Trophoblast cell (in vitro differentiated cells and primary cell): ENCODE measurements at regions not wholly inside any gene's neighbourhood (a gene's known extent, or its start where the extent isn't known, plus 50 kb on each side); places are given as distances from the start of the nearest gene placed in this dataset.

Experiments used
- DNase-seq, 2 donors: peaks; one replicate each; pipeline ENCODE4 v3.0.0-alpha.2; 2016
- H2AFZ ChIP-seq: 2 replicates; pipeline ENCODE4 v1.6.1; 2013; ENCODE audit warnings: low read length, moderate library complexity, mild to moderate bottlenecking; ENCODE audit not compliant: insufficient read depth, poor library complexity
- H2AK5ac ChIP-seq: 2 replicates; pipeline ENCODE4 v1.6.1; 2013; ENCODE audit warnings: mild to moderate bottlenecking, low read length
- H2BK120ac ChIP-seq: 2 replicates; pipeline ENCODE4 v1.6.1; 2013; ENCODE audit warnings: low read length, mild to moderate bottlenecking, moderate library complexity; ENCODE audit not compliant: insufficient read depth, poor library complexity
- H2BK12ac ChIP-seq: 2 replicates; pipeline ENCODE4 v1.6.1; 2013; ENCODE audit warnings: mild to moderate bottlenecking, low read length, moderate library complexity
- H2BK5ac ChIP-seq: 2 replicates; pipeline ENCODE4 v1.6.1; 2013; ENCODE audit warnings: low read length, low read depth, moderate library complexity, mild to moderate bottlenecking; ENCODE audit not compliant: poor library complexity
- H3K14ac ChIP-seq: 2 replicates; pipeline ENCODE4 v1.6.1; 2013; ENCODE audit warnings: mild to moderate bottlenecking, low read length
- H3K18ac ChIP-seq: 2 replicates; pipeline ENCODE4 v1.6.1; 2013; ENCODE audit warnings: mild to moderate bottlenecking, low read length
- H3K23ac ChIP-seq: 2 replicates; pipeline ENCODE4 v1.6.1; 2013; ENCODE audit warnings: low read length
- H3K27ac ChIP-seq: 2 replicates; pipeline ENCODE4 v1.5.1; 2013; ENCODE audit warnings: low read depth, mild to moderate bottlenecking, inconsistent platforms, low read length, moderate library complexity
- H3K27me3 ChIP-seq: 2 replicates; pipeline ENCODE4 v1.6.1; 2013; ENCODE audit warnings: inconsistent platforms, mild to moderate bottlenecking, low read length, moderate library complexity; ENCODE audit not compliant: insufficient read depth
- H3K36me3 ChIP-seq, 2 experiments: 1 replicate in 1 of 2; 2 replicates in 1 of 2; pipeline ENCODE4 v1.6.1; 2013; ENCODE audit warnings: low read length in 2 of 2, mild to moderate bottlenecking in 2 of 2, moderate library complexity in 1 of 2; ENCODE audit not compliant: insufficient read depth in 2 of 2, control insufficient read depth in 1 of 2
- H3K4ac ChIP-seq: 2 replicates; pipeline ENCODE4 v1.6.1; 2013; ENCODE audit warnings: low read depth, mild to moderate bottlenecking, low read length, moderate library complexity
- H3K4me1 ChIP-seq, 2 experiments: 1 replicate in 1 of 2; 2 replicates in 1 of 2; pipeline ENCODE4 v1.6.1; 2013; ENCODE audit warnings: low read length in 2 of 2, mild to moderate bottlenecking in 2 of 2, moderate library complexity in 1 of 2; ENCODE audit not compliant: insufficient read depth in 2 of 2, control insufficient read depth in 1 of 2
- H3K4me2 ChIP-seq: 2 replicates; pipeline ENCODE4 v1.6.1; 2013; ENCODE audit warnings: inconsistent platforms, mild to moderate bottlenecking, low read length, moderate library complexity
- H3K4me3 ChIP-seq: 2 replicates; pipeline ENCODE4 v1.5.1; 2013; ENCODE audit warnings: mild to moderate bottlenecking, low read depth, low read length, inconsistent platforms
- H3K79me1 ChIP-seq: one replicate; pipeline ENCODE4 v1.6.1; 2013; ENCODE audit warnings: low read length
- H3K79me2 ChIP-seq: 2 replicates; pipeline ENCODE4 v1.6.1; 2013; ENCODE audit warnings: low read length, mild to moderate bottlenecking; ENCODE audit not compliant: control insufficient read depth, insufficient read depth, poor library complexity
- H3K9ac ChIP-seq: 2 replicates; pipeline ENCODE4 v1.6.1; 2013; ENCODE audit warnings: mild to moderate bottlenecking, low read length
- H3K9me3 ChIP-seq: 2 replicates; pipeline ENCODE4 v1.6.1; 2013; ENCODE audit warnings: low read depth, mild to moderate bottlenecking, control low read depth, inconsistent platforms, low read length; ENCODE audit not compliant: insufficient read depth
- H4K12ac ChIP-seq: 2 replicates; pipeline ENCODE4 v1.6.1; 2013; ENCODE audit warnings: low read depth, mild to moderate bottlenecking, low read length, moderate library complexity
- H4K8ac ChIP-seq: 2 replicates; pipeline ENCODE4 v1.6.1; 2013; ENCODE audit warnings: low read depth, mild to moderate bottlenecking, low read length, moderate library complexity
- H4K91ac ChIP-seq: one replicate; pipeline ENCODE4 v1.6.1; 2013; ENCODE audit warnings: low read depth, mild to moderate bottlenecking, low read length, moderate library complexity
- WGBS: extraction: QIAGEN DNeasy Blood & Tissue Kit; methylation state at CpG from one replicate; pipeline ENCODE4 v1.1.7; 2013; ENCODE audit warnings: missing lambda C conversion rate; ENCODE audit not compliant: insufficient read length, insufficient coverage; ENCODE audit errors: extremely low coverage; 5-methylcytosine and 5-hydroxymethylcytosine counted together

DNA sequence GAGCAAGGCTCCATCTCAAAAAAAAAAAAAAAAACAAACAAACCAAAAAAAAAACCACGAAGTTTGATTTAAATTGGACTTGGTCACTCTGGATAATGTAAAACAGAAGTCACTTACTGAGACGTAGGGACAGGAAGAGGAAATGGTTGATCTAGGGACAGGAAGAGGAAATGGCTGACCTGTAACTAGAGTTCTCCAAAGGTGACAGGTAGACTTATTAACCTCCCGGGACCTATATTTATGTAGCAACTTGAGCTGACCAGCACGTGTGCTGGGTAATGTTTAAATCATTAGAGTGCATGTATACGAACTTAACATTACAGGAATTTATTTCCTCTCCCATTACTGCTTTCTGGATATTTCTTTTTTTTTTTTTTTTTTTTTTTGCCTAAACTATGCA is 81.5 kb upstream of the DHX40 start:
- Histone ChIP-seq H2AFZ (no peak overlapping the region), H3K4me1 (no peaks in the 10 kb centered on the region), H3K4ac (no peak overlapping the region), H3K9me3 (no peaks in the 10 kb centered on the region), H3K79me1 (no peaks in the 10 kb centered on the region), H3K79me2 (no peaks in the 10 kb centered on the region), H4K91ac (no peak overlapping the region), H2BK12ac (no peak overlapping the region), H4K12ac (no peak overlapping the region), H2BK120ac (no peak overlapping the region), H3K36me3 (no peaks in the 10 kb centered on the region), H3K23ac (no peak overlapping the region), H3K27me3 (no peaks in the 10 kb centered on the region), H3K9ac (no peak overlapping the region), H4K8ac (no peak overlapping the region), H2BK5ac (no peak overlapping the region), H2AK5ac (no peak overlapping the region), H3K27ac (no peak overlapping the region), H3K4me2 (no peak overlapping the region), H3K4me3 (no peak overlapping the region), H3K18ac (no peak overlapping the region), H3K14ac (no peak overlapping the region)
- no peak for DNase-seq
- no CpG with 5 or more reads among the region's 5 CpGs for WGBS

DNA sequence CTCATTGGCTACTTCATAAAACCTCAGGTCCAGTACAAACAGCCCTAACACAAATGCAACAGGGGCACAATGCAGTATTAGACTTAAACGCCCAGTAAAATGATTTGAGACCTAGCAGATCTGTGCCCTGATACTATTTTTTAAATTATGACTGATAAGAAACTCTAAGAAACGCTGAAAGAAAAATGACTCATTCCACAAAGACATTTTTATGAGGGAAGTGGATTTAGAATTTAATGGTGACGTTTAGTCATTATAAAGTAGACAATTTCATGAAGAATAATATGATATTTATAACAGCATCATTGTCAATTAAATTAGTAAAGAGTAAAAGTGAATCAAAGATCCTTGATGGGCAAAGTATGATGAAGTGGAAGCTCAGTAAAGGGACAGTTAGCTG is 80.4 kb upstream of the DHX40 start:
- no peak overlapping the region for H4K91ac ChIP-seq
- H2BK120ac ChIP-seq = no peak overlapping the region
- WGBS = no CpG with 5 or more reads among the region's 3 CpGs
- no peak overlapping the region for H3K4ac ChIP-seq
- no peaks in the 10 kb centered on the region for H3K4me1 ChIP-seq
- no peaks in the 10 kb centered on the region for H3K36me3 ChIP-seq
- no peak for DNase-seq
- H4K8ac ChIP-seq = no peak overlapping the region
- H2BK12ac ChIP-seq = no peak overlapping the region
- no peak overlapping the region for H3K14ac ChIP-seq
- no peaks in the 10 kb centered on the region for H3K27me3 ChIP-seq
- no peaks in the 10 kb centered on the region for H3K79me1 ChIP-seq
- no peaks in the 10 kb centered on the region for H3K79me2 ChIP-seq
- no peak overlapping the region for H2AFZ ChIP-seq
- H3K27ac ChIP-seq = no peak overlapping the region
- H3K23ac ChIP-seq = no peak overlapping the region
- H2BK5ac ChIP-seq = no peak overlapping the region
- H3K9me3 ChIP-seq = no peaks in the 10 kb centered on the region
- H3K4me2 ChIP-seq = no peak overlapping the region
- no peak overlapping the region for H2AK5ac ChIP-seq
- no peak overlapping the region for H3K9ac ChIP-seq
- H4K12ac ChIP-seq = no peak overlapping the region
- H3K4me3 ChIP-seq = no peak overlapping the region
- no peak overlapping the region for H3K18ac ChIP-seq

DNA sequence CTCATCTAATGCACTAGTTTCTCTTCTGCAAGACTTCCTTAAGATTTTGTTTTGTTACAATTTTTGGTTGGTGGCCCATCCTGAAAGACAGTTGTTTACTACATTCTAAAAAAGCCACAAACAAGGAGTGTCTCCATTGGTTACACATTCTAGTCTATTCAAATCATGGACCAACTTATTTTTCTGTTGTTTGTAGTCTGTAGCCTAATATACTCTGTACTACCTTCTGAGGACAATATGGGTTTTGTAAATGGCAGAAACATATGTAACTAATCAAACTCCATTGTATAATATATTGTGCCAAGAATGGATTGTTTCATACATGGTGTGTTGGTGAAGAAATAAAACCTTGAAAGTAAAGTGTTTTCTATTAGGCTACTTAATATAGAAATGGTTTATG is 79.5 kb upstream of the DHX40 start:
- H3K4ac ChIP-seq = no peak overlapping the region
- no peak overlapping the region for H3K14ac ChIP-seq
- no peak overlapping the region for H2AFZ ChIP-seq
- DNase-seq = no peak
- no peak overlapping the region for H3K4me3 ChIP-seq
- no peak overlapping the region for H2AK5ac ChIP-seq
- no peaks in the 10 kb centered on the region for H3K79me1 ChIP-seq
- H4K12ac ChIP-seq = no peak overlapping the region
- no peak overlapping the region for H3K27ac ChIP-seq
- H3K27me3 ChIP-seq = no peaks in the 10 kb centered on the region
- no peak overlapping the region for H4K91ac ChIP-seq
- H3K79me2 ChIP-seq = no peaks in the 10 kb centered on the region
- H2BK120ac ChIP-seq = no peak overlapping the region
- H4K8ac ChIP-seq = no peak overlapping the region
- no peaks in the 10 kb centered on the region for H3K9me3 ChIP-seq
- H3K18ac ChIP-seq = no peak overlapping the region
- no peak overlapping the region for H3K9ac ChIP-seq
- H2BK12ac ChIP-seq = no peak overlapping the region
- no peaks in the 10 kb centered on the region for H3K36me3 ChIP-seq
- H3K4me1 ChIP-seq = no peaks in the 10 kb centered on the region
- no peak overlapping the region for H2BK5ac ChIP-seq
- no peak overlapping the region for H3K4me2 ChIP-seq
- no peak overlapping the region for H3K23ac ChIP-seq

DNA sequence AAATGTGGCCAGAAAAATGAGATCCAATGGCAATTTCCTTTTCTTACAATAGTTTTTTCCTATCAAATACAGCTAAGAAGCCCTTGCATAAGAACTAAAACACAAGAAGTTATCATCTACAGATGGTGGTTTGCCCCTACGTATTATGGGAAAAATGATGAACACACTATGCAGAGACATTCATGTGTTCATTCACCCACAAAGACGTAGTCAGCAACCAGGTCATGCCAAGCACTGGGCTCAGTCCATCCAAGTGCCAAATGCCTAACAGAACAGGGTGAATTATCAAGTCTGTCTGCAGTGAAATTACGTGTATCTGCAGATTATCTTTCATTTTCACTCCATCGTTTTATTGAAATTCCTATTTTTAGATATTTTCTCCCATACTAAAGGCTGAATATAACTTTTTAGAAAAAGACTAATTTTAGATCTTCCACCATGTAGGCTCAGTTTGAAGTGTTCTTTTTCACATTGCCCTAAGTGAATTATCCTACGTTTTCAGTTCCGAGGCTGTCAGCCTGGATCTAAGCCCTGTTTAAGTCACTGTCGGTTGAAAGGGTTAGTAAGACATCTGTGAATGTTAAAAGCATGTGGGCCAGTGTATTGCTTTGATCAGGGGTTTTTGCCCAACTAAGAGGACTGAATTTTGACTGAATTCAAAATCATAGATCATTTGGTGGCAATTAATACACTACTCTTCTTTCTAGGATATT is 78.1 kb upstream of the DHX40 start:
- Histone ChIP-seq H3K36me3 (no peaks in the 10 kb centered on the region), H2BK5ac (no peak overlapping the region), H2BK120ac (no peak overlapping the region), H3K27ac (no peak overlapping the region), H3K79me1 (no peaks in the 10 kb centered on the region), H3K9me3 (no peaks in the 10 kb centered on the region), H3K14ac (no peak overlapping the region), H3K18ac (no peak overlapping the region), H4K8ac (no peak overlapping the region), H3K4me1 (peaks cover 2 to 4% of the 10 kb centered on the region in 2 experiments), H3K4me3 (no peak overlapping the region), H2AK5ac (no peak overlapping the region), H3K9ac (no peak overlapping the region), H2BK12ac (no peak overlapping the region), H3K79me2 (no peaks in the 10 kb centered on the region), H3K4ac (no peak overlapping the region), H4K91ac (no peak overlapping the region), H3K4me2 (no peak overlapping the region), H2AFZ (no peak overlapping the region), H3K23ac (no peak overlapping the region), H3K27me3 (no peaks in the 10 kb centered on the region), H4K12ac (no peak overlapping the region)
- DNase-seq = no peak
- no CpG with 5 or more reads among the region's 7 CpGs for WGBS
